Thyroid gland (tissue), 4 donors: ENCODE measurements at regions not wholly inside any gene's neighbourhood (a gene's known extent, or its start where the extent isn't known, plus 50 kb on each side); places are given as distances from the start of the nearest gene placed in this dataset.

Experiments used
- POLR2A ChIP-seq, 2 donors: fragments of 450-650 bp; IDR thresholded peaks; one replicate each; pipeline ENCODE4 v1.6.1; 2017; ENCODE audit warnings: antibody characterized with exemption in 2 of 2, mild to moderate bottlenecking in 2 of 2, moderate library complexity in 1 of 2
- TF ChIP-seq, protein P1 (sequence below), 6 experiments: fragments of 200-600 bp in 3 of 6; fragments of 450-650 bp in 3 of 6; sonication (generic) in 3 of 6; IDR thresholded peaks; one replicate each; pipeline ENCODE4 v1.5.1; 2016 to 2019; ENCODE audit warnings: antibody characterized with exemption in 6 of 6, mild to moderate bottlenecking in 2 of 6, inconsistent platforms in 1 of 6, moderate library complexity in 1 of 6

GRCh38 chr13:44243198-44243857 is 130.3 kb upstream of the SERP2 start:
- TF ChIP-seq, protein P1, sequence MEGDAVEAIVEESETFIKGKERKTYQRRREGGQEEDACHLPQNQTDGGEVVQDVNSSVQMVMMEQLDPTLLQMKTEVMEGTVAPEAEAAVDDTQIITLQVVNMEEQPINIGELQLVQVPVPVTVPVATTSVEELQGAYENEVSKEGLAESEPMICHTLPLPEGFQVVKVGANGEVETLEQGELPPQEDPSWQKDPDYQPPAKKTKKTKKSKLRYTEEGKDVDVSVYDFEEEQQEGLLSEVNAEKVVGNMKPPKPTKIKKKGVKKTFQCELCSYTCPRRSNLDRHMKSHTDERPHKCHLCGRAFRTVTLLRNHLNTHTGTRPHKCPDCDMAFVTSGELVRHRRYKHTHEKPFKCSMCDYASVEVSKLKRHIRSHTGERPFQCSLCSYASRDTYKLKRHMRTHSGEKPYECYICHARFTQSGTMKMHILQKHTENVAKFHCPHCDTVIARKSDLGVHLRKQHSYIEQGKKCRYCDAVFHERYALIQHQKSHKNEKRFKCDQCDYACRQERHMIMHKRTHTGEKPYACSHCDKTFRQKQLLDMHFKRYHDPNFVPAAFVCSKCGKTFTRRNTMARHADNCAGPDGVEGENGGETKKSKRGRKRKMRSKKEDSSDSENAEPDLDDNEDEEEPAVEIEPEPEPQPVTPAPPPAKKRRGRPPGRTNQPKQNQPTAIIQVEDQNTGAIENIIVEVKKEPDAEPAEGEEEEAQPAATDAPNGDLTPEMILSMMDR (IDR thresholded peaks at IDR 0.05): peak in 2 of 6 experiments; percentile 2 to 6
- no peak for TF ChIP-seq POLR2A (IDR thresholded peaks at IDR 0.05)
